NT2/D1 (cell line): ENCODE measurements at regions not wholly inside any gene's neighbourhood (a gene's known extent, or its start where the extent isn't known, plus 50 kb on each side); places are given as distances from the start of the nearest gene placed in this dataset.

Source experiments
- DNase-seq: peaks from one replicate; pipeline ENCODE4 v3.0.0-alpha.2; 2011; ENCODE audit warnings: low read depth, low spot score
- H3K27me3 ChIP-seq: 2 replicates; pipeline ENCODE4 v1.6.0; 2011; ENCODE audit warnings: mild to moderate bottlenecking; ENCODE audit not compliant: insufficient read length, insufficient read depth
- H3K36me3 ChIP-seq: 2 replicates; pipeline ENCODE4 v1.6.1; 2011; ENCODE audit warnings: mild to moderate bottlenecking, low read length, mixed read lengths; ENCODE audit not compliant: insufficient read depth, insufficient read length
- H3K4me1 ChIP-seq: 2 replicates; pipeline ENCODE4 v1.5.1; 2011; ENCODE audit not compliant: insufficient read depth, insufficient read length
- H3K4me3 ChIP-seq: 2 replicates; pipeline ENCODE4 v1.5.1; 2011; ENCODE audit warnings: low read depth; ENCODE audit not compliant: insufficient read length
- H3K9ac ChIP-seq: 2 replicates; pipeline ENCODE4 v1.6.0; 2011; ENCODE audit warnings: low read depth; ENCODE audit not compliant: insufficient read length
- H3K9me3 ChIP-seq: 2 replicates; pipeline ENCODE4 v1.5.1; 2011; ENCODE audit warnings: mild to moderate bottlenecking, low read length; ENCODE audit not compliant: insufficient read depth
- SUZ12 ChIP-seq: IDR thresholded peaks from 2 replicates; pipeline ENCODE4 v1.6.1; 2011; ENCODE audit not compliant: insufficient read length, insufficient read depth; ENCODE audit errors: extremely low read depth
- YY1 ChIP-seq: IDR thresholded peaks from 2 replicates; pipeline ENCODE4 v1.6.1; 2011; ENCODE audit not compliant: insufficient read length, insufficient read depth
- ZNF274 ChIP-seq: IDR thresholded peaks from 2 replicates; pipeline ENCODE4 v1.6.1; 2011; ENCODE audit warnings: mild to moderate bottlenecking, low read depth, low read length

DNA sequence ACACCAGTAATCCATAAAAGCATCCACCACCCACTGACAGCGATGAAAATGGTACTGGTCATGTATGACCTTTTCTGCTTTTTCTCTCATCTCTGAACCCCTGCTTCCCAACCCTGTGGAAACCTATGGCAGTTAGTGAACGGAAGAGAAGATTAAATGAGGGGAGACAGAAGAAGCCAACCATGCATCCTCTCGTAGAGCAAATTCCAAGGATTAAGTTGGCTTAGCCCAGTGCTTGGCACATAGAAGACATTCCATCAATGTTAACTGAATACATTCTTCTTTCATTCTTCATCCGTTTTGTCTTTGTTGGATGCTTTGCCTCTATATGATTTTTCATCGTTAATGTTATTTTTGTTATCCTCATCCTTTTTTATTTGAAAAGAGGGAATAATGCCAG lies 339.7 kb upstream of the FLRT2 start:
- Histone ChIP-seq H3K27me3 (no peaks in the 10 kb centered on the region), H3K4me1 (no peaks in the 10 kb centered on the region), H3K4me3 (no peak overlapping the region), H3K36me3 (no peaks in the 10 kb centered on the region), H3K9ac (no peak overlapping the region), H3K9me3 (no peaks in the 10 kb centered on the region)
- no peak for DNase-seq
- TF ChIP-seq YY1, result no peak
- no peak for TF ChIP-seq SUZ12
- TF ChIP-seq ZNF274, result no peak

DNA sequence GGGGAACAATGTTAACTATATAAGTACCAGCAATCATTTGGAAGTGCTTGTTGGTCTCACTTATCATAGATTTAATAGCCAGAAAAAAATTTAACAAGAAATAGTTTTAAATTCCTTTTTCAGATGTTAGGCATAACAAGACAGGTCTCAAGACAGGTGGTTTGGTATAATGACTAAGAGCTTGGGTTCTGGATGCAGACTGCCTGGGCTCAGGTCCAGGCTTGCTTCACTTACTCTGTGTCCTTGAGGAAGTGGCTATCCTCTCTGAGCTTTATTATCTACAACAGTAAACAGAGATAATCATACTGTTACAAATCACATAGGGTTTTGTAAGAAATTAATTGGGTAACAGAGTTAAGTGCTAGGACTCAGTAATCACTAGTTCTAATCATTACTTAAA lies 338.0 kb upstream of the FLRT2 start:
- Histone ChIP-seq H3K4me3 (no peak overlapping the region), H3K36me3 (no peaks in the 10 kb centered on the region), H3K4me1 (no peaks in the 10 kb centered on the region), H3K27me3 (no peaks in the 10 kb centered on the region), H3K9ac (no peak overlapping the region), H3K9me3 (no peaks in the 10 kb centered on the region)
- no peak for TF ChIP-seq YY1
- no peak for TF ChIP-seq SUZ12
- no peak for TF ChIP-seq ZNF274
- DNase-seq, result no peak

DNA sequence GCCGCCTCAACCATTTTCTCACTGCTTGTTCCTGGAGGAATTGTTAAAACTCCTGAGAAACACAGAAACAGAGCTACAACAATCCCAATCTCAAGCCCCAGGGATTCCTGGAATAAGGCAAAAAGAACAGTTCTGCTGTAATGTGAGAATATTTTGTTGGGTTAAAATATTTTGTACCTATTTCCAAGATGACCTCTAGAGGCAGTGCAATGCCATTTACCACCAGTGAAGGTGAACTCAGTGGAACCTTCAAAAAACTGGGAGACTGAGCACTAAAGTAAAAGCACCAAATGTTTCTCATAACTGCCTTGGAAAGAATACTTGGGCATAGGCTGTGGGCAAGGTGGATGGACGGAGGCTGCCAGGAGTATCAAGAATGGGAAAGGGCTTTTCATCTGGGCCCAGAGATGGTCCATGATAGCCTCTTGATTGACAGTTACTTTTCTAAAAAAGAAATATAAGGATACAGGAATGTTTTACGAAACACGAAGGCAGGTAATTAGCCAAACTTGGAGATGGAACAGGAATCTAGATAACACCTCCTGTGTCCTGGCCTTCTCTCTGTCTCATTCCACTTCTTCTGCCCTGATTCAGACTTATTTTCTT lies 334.0 kb upstream of the FLRT2 start:
- no peaks in the 10 kb centered on the region for H3K36me3 ChIP-seq
- DNase-seq, result no peak
- no peaks in the 10 kb centered on the region for H3K4me1 ChIP-seq
- H3K9ac ChIP-seq, result no peak overlapping the region
- no peaks in the 10 kb centered on the region for H3K9me3 ChIP-seq
- no peaks in the 10 kb centered on the region for H3K27me3 ChIP-seq
- TF ChIP-seq YY1, result no peak
- TF ChIP-seq ZNF274, result no peak
- TF ChIP-seq SUZ12, result no peak
- H3K4me3 ChIP-seq, result no peak overlapping the region

DNA sequence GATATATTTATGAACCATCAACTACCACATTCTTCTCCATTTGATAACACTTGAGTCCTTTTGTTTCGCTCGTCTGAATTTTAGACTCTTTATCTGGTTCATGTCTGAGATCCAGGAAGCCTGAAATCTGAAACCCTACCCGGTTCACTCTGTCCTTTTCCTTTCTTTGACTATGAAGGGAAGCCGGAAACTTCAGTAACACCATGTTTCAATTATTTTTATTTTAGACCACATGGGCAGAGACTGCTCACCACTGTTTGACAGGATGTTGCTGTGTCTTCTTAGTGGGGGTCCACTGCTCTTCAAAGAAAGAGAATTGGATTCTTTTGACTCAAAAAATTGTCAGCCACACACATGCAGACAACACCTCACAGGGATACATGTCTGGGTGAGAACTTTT lies 331.9 kb upstream of the FLRT2 start:
- Histone ChIP-seq H3K27me3 (no peaks in the 10 kb centered on the region), H3K36me3 (no peaks in the 10 kb centered on the region), H3K9ac (no peak overlapping the region), H3K4me1 (no peaks in the 10 kb centered on the region), H3K9me3 (no peaks in the 10 kb centered on the region), H3K4me3 (no peak overlapping the region)
- TF ChIP-seq ZNF274 (no peak), SUZ12 (no peak), YY1 (no peak)
- no peak for DNase-seq

DNA sequence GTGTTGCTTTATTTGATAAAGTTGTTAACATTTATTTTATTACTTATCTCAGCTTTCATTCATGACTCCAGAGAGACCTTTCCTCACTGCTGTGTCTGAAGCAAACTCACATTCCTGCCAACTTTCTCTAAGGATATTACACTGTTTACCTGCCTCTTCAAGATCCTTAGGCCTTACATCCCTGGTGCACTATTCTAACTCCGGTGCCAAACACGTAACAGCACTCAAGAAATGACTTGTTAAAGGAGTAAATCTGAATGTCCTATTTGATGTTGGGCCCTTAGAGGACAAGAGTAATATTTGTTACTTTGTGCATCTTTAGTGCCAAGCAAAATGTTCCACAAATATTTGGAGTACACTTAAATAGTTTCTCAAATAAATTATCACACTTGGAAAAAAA lies 324.1 kb upstream of the FLRT2 start:
- no peaks in the 10 kb centered on the region for H3K36me3 ChIP-seq
- no peaks in the 10 kb centered on the region for H3K4me1 ChIP-seq
- DNase-seq, result no peak
- H3K9me3 ChIP-seq, result no peaks in the 10 kb centered on the region
- no peak overlapping the region for H3K4me3 ChIP-seq
- H3K9ac ChIP-seq, result no peak overlapping the region
- H3K27me3 ChIP-seq, result no peaks in the 10 kb centered on the region
- TF ChIP-seq YY1, result no peak
- TF ChIP-seq ZNF274, result no peak
- no peak for TF ChIP-seq SUZ12

DNA sequence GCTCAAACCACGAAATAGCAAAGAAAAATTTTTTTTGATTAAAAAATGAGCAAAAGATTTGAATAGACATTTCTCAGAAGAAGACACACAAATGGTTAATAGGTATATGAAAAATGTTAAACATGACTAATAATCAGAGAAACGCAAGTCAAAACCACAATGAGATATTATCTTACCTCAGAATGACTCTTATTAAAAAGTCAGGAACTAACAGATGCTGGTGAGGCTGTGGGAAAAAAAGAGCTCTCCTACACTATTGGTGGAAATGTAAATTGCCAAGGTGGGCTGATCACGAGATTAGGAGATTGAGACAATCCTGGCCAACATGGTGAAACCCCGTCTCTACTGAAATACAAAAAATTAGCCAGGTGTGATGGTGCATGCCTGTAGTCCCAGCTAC lies 315.5 kb upstream of the FLRT2 start:
- Histone ChIP-seq H3K9me3 (peaks cover 6% of the 10 kb centered on the region), H3K9ac (no peak overlapping the region), H3K4me1 (no peaks in the 10 kb centered on the region), H3K36me3 (no peaks in the 10 kb centered on the region), H3K27me3 (no peaks in the 10 kb centered on the region), H3K4me3 (no peak overlapping the region)
- DNase-seq, result no peak
- no peak for TF ChIP-seq YY1
- TF ChIP-seq SUZ12, result no peak
- no peak for TF ChIP-seq ZNF274

DNA sequence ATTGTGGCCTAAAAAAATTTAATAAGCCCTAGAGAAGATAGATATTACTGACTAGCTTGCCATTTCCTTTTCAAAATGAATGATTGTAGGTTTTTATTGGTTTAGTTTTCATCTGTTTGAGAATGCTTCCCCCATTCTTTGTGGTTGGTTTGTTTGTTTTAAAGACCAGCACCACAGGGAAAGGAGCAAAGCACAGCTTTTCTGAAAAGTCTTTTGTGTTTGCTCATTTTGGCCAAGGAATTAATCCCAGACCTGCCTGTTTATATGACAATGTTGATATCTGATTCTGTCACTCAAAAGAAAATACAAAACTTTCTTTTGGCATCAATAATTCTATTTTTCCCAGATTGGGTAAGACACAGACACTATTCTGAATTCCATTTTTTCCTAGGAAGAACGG lies 312.5 kb upstream of the FLRT2 start:
- no peak for DNase-seq
- no peak overlapping the region for H3K4me3 ChIP-seq

DNA sequence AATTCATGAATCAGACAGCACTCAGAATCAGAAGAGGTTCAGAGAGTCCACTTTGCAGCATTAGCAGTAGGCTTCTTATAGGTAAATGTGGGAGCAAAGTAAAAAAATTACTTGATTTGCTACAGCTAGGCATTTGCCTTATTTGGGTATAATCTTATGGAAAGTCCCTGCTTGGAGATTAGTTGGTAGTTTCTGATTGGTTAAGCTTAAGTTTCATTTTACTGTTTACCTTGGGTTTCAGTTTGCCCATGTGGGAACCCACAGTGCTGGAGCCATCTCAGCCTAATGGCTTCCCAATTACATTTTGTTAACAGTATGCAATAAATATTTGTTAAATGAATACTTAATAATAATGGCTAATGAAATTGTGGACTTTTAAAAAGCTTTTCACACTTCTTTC lies 311.0 kb upstream of the FLRT2 start:
- Histone ChIP-seq H3K4me1 (no peaks in the 10 kb centered on the region), H3K9ac (no peak overlapping the region), H3K27me3 (no peaks in the 10 kb centered on the region), H3K9me3 (peaks cover 6% of the 10 kb centered on the region), H3K36me3 (no peaks in the 10 kb centered on the region), H3K4me3 (no peak overlapping the region)
- TF ChIP-seq YY1 (no peak), SUZ12 (no peak), ZNF274 (no peak)
- DNase-seq, result no peak

More for the DNA sequence above, 312.5 kb upstream of the FLRT2 start:
- Histone ChIP-seq H3K4me1 (no peaks in the 10 kb centered on the region), H3K9ac (no peak overlapping the region), H3K9me3 (peaks cover 6% of the 10 kb centered on the region), H3K27me3 (no peaks in the 10 kb centered on the region), H3K36me3 (no peaks in the 10 kb centered on the region)
- no peak for TF ChIP-seq YY1
- no peak for TF ChIP-seq SUZ12
- TF ChIP-seq ZNF274, result no peak
